ENCODE measurements at regions not wholly inside any gene's neighbourhood (a gene's known extent, or its start where the extent isn't known, plus 50 kb on each side); places are given as distances from the start of the nearest gene placed in this dataset.
"Not testable (repeated sequence)": the region's sequence is repeated elsewhere in the genome, so short reads cannot be mapped to it uniquely, and the experiment has no call there.

- H3K4me1 ChIP-seq, result no peaks in the 10 kb centered on the region
- H3K36me3 ChIP-seq, result no peaks in the 10 kb centered on the region
- no peaks in the 10 kb centered on the region for H3K27me3 ChIP-seq (replicated peaks in 1 of 7)
- TF ChIP-seq POLR2A (IDR thresholded peaks at IDR 0.05), result no peak
- TF ChIP-seq, protein P1, sequence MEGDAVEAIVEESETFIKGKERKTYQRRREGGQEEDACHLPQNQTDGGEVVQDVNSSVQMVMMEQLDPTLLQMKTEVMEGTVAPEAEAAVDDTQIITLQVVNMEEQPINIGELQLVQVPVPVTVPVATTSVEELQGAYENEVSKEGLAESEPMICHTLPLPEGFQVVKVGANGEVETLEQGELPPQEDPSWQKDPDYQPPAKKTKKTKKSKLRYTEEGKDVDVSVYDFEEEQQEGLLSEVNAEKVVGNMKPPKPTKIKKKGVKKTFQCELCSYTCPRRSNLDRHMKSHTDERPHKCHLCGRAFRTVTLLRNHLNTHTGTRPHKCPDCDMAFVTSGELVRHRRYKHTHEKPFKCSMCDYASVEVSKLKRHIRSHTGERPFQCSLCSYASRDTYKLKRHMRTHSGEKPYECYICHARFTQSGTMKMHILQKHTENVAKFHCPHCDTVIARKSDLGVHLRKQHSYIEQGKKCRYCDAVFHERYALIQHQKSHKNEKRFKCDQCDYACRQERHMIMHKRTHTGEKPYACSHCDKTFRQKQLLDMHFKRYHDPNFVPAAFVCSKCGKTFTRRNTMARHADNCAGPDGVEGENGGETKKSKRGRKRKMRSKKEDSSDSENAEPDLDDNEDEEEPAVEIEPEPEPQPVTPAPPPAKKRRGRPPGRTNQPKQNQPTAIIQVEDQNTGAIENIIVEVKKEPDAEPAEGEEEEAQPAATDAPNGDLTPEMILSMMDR (IDR thresholded peaks at IDR 0.05 in 8 of 11, conservative IDR thresholded peaks at IDR 0.05 in 3 of 11), result no peak
- no peak for TF ChIP-seq POLR2AphosphoS5 (IDR thresholded peaks at IDR 0.05)
- peaks cover 0 to 10% (median 0%) of the 10 kb centered on the region in 8 donors for H3K9me3 ChIP-seq
- no peak overlapping the region for H3K27ac ChIP-seq
- WGBS, 5 donors, result 89 to 98% (median 96%) methylated on average over 2 of the region's 2 CpGs
- no peak for DNase-seq
- intact Hi-C loops (cut with DNase I; ENCODE audit: low total_unique reads), result no loop called here
- no peak overlapping the region for H3K4me3 ChIP-seq
Observed at GRCh38 chr12:24507827-24508226, 441.1 kb downstream of the BCAT1 start.

GRCh38 chr12:24505366-24506015, 443.4 kb downstream of the BCAT1 start:
- intact Hi-C loops (cut with DNase I; ENCODE audit: low total_unique reads), result no loop called here
- TF ChIP-seq POLR2A (IDR thresholded peaks at IDR 0.05) (no peak), POLR2AphosphoS5 (IDR thresholded peaks at IDR 0.05) (no peak)
- TF ChIP-seq, protein P1 (IDR thresholded peaks at IDR 0.05 in 8 of 11, conservative IDR thresholded peaks at IDR 0.05 in 3 of 11), result no peak
- H3K36me3 ChIP-seq, result no peaks in the 10 kb centered on the region
- no peak for DNase-seq
- WGBS, 5 donors, result 58 to 80% (median 64%) methylated on average over 7 of the region's 7 CpGs
- H3K4me1 ChIP-seq, result no peaks in the 10 kb centered on the region
- H3K9me3 ChIP-seq, result peaks cover 0 to 11% (median 0%) of the 10 kb centered on the region in 8 donors
- no peak overlapping the region for H3K27ac ChIP-seq
- no peak overlapping the region for H3K4me3 ChIP-seq
- H3K27me3 ChIP-seq (replicated peaks in 1 of 7), result no peaks in the 10 kb centered on the region

DNA sequence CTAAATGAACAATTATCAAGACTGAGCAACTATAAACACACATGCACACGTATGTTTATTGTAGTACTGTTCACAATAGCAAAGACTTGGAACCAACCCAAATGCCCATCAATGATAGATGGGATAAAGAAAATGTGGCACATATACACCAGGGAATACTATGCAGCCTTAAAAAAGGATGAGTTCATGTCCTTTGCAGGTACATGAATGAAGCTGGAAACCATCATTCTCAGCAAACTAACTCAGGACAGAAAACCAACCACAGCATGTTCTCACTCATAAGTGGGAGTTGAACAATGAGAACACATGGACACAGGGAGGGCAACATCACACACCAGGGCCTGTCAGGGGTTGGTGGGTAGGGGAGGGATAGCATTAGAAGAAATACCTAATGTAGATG, 445.4 kb downstream of the BCAT1 start:
- intact Hi-C loops (cut with DNase I; ENCODE audit: low total_unique reads); H3K27me3 ChIP-seq (replicated peaks in 1 of 7); H3K36me3 ChIP-seq; H3K27ac ChIP-seq; DNase-seq; H3K4me3 ChIP-seq; H3K4me1 ChIP-seq: not testable (repeated sequence)
- 84 to 100% (median 87%) methylated on average over 1 of the region's 1 CpG for WGBS, 5 donors
- H3K9me3 ChIP-seq, result peaks cover 0 to 11% (median 0%) of the 10 kb centered on the region in 8 donors

DNA sequence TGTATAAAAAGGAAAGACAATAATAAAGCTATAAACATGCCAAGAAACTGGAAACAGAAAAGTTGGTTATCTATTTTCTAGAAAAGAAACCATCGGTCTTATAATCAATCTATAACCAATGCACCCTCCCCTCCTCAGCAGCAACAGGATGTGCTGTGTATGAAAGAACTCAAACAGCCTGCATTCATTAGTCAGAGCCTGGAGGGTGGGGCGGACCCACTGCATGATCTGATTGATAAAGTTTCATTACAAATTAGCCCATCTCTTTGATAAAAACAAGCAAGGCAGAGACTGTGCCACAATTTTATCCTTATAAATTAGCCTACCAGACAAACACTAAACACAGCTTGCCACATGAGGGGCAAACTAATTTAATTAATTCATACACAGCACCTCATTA, 448.1 kb downstream of the BCAT1 start:
- H3K4me1 ChIP-seq, result no peaks in the 10 kb centered on the region
- no peaks in the 10 kb centered on the region for H3K27me3 ChIP-seq (replicated peaks in 1 of 7)
- TF ChIP-seq POLR2A (IDR thresholded peaks at IDR 0.05), result no peak
- H3K36me3 ChIP-seq, result no peaks in the 10 kb centered on the region
- no peak overlapping the region for H3K4me3 ChIP-seq
- intact Hi-C loops (cut with DNase I; ENCODE audit: low total_unique reads), result no loop called here
- no peak overlapping the region for H3K27ac ChIP-seq
- WGBS, 5 donors, result 71 to 84% (median 79%) methylated on average over 2 of the region's 2 CpGs
- peaks cover 0 to 11% (median 0%) of the 10 kb centered on the region in 8 donors for H3K9me3 ChIP-seq
- DNase-seq, result no peak

DNA sequence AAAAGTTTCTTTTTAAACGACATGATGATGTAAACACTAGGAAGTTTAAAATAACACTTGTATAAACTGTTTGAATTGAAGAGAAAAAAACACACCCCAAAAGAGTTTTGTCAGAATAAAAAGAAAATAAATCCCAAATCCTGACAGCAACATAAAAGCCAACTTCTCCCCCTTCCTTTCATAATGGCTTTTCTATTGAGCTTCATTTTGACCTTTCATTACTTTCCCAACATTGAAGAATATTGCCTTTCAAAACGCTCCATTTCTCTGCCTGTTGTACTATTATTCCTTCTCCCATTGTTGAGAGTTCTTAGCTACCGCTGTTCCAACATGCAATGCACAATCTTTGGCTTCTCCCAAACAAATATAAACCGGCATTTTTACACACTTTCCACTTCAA, 448.5 kb downstream of the BCAT1 start:
- Histone ChIP-seq H3K4me3 (no peak overlapping the region), H3K36me3 (no peaks in the 10 kb centered on the region), H3K27me3 (replicated peaks in 1 of 7) (no peaks in the 10 kb centered on the region), H3K27ac (no peak overlapping the region), H3K4me1 (no peaks in the 10 kb centered on the region), H3K9me3 (peaks cover 0 to 11% (median 0%) of the 10 kb centered on the region in 8 donors)
- no peak for DNase-seq
- intact Hi-C loops (cut with DNase I; ENCODE audit: low total_unique reads), result no loop called here
- 69 to 81% (median 73%) methylated on average over 4 of the region's 4 CpGs for WGBS, 5 donors
- TF ChIP-seq POLR2A (IDR thresholded peaks at IDR 0.05) (no peak), POLR2AphosphoS5 (IDR thresholded peaks at IDR 0.05) (no peak)
- TF ChIP-seq, protein P1 (IDR thresholded peaks at IDR 0.05 in 8 of 11, conservative IDR thresholded peaks at IDR 0.05 in 3 of 11), result no peak

Measured in spleen (tissue), 11 donors.